Trophoblast cell (in vitro differentiated cells and primary cell): ENCODE measurements at regions not wholly inside any gene's neighbourhood (a gene's known extent, or its start where the extent isn't known, plus 50 kb on each side); places are given as distances from the start of the nearest gene placed in this dataset.
A peak's percentile ranks its signal among the peaks of the same experiment; 100 is the strongest.

Source experiments
- DNase-seq, 2 donors: peaks; one replicate each; pipeline ENCODE4 v3.0.0-alpha.2; 2016
- H2AFZ ChIP-seq: 2 replicates; pipeline ENCODE4 v1.6.1; 2013; ENCODE audit warnings: low read length, moderate library complexity, mild to moderate bottlenecking; ENCODE audit not compliant: insufficient read depth, poor library complexity
- H2AK5ac ChIP-seq: 2 replicates; pipeline ENCODE4 v1.6.1; 2013; ENCODE audit warnings: mild to moderate bottlenecking, low read length
- H2BK120ac ChIP-seq: 2 replicates; pipeline ENCODE4 v1.6.1; 2013; ENCODE audit warnings: low read length, mild to moderate bottlenecking, moderate library complexity; ENCODE audit not compliant: insufficient read depth, poor library complexity
- H2BK12ac ChIP-seq: 2 replicates; pipeline ENCODE4 v1.6.1; 2013; ENCODE audit warnings: mild to moderate bottlenecking, low read length, moderate library complexity
- H2BK5ac ChIP-seq: 2 replicates; pipeline ENCODE4 v1.6.1; 2013; ENCODE audit warnings: low read length, low read depth, moderate library complexity, mild to moderate bottlenecking; ENCODE audit not compliant: poor library complexity
- H3K14ac ChIP-seq: 2 replicates; pipeline ENCODE4 v1.6.1; 2013; ENCODE audit warnings: mild to moderate bottlenecking, low read length
- H3K18ac ChIP-seq: 2 replicates; pipeline ENCODE4 v1.6.1; 2013; ENCODE audit warnings: mild to moderate bottlenecking, low read length
- H3K23ac ChIP-seq: 2 replicates; pipeline ENCODE4 v1.6.1; 2013; ENCODE audit warnings: low read length
- H3K27ac ChIP-seq: 2 replicates; pipeline ENCODE4 v1.5.1; 2013; ENCODE audit warnings: low read depth, mild to moderate bottlenecking, inconsistent platforms, low read length, moderate library complexity
- H3K27me3 ChIP-seq: 2 replicates; pipeline ENCODE4 v1.6.1; 2013; ENCODE audit warnings: inconsistent platforms, mild to moderate bottlenecking, low read length, moderate library complexity; ENCODE audit not compliant: insufficient read depth
- H3K36me3 ChIP-seq, 2 experiments: 1 replicate in 1 of 2; 2 replicates in 1 of 2; pipeline ENCODE4 v1.6.1; 2013; ENCODE audit warnings: low read length in 2 of 2, mild to moderate bottlenecking in 2 of 2, moderate library complexity in 1 of 2; ENCODE audit not compliant: insufficient read depth in 2 of 2, control insufficient read depth in 1 of 2
- H3K4ac ChIP-seq: 2 replicates; pipeline ENCODE4 v1.6.1; 2013; ENCODE audit warnings: low read depth, mild to moderate bottlenecking, low read length, moderate library complexity
- H3K4me1 ChIP-seq, 2 experiments: 1 replicate in 1 of 2; 2 replicates in 1 of 2; pipeline ENCODE4 v1.6.1; 2013; ENCODE audit warnings: low read length in 2 of 2, mild to moderate bottlenecking in 2 of 2, moderate library complexity in 1 of 2; ENCODE audit not compliant: insufficient read depth in 2 of 2, control insufficient read depth in 1 of 2
- H3K4me2 ChIP-seq: 2 replicates; pipeline ENCODE4 v1.6.1; 2013; ENCODE audit warnings: inconsistent platforms, mild to moderate bottlenecking, low read length, moderate library complexity
- H3K4me3 ChIP-seq: 2 replicates; pipeline ENCODE4 v1.5.1; 2013; ENCODE audit warnings: mild to moderate bottlenecking, low read depth, low read length, inconsistent platforms
- H3K79me1 ChIP-seq: one replicate; pipeline ENCODE4 v1.6.1; 2013; ENCODE audit warnings: low read length
- H3K79me2 ChIP-seq: 2 replicates; pipeline ENCODE4 v1.6.1; 2013; ENCODE audit warnings: low read length, mild to moderate bottlenecking; ENCODE audit not compliant: control insufficient read depth, insufficient read depth, poor library complexity
- H3K9ac ChIP-seq: 2 replicates; pipeline ENCODE4 v1.6.1; 2013; ENCODE audit warnings: mild to moderate bottlenecking, low read length
- H3K9me3 ChIP-seq: 2 replicates; pipeline ENCODE4 v1.6.1; 2013; ENCODE audit warnings: low read depth, mild to moderate bottlenecking, control low read depth, inconsistent platforms, low read length; ENCODE audit not compliant: insufficient read depth
- H4K12ac ChIP-seq: 2 replicates; pipeline ENCODE4 v1.6.1; 2013; ENCODE audit warnings: low read depth, mild to moderate bottlenecking, low read length, moderate library complexity
- H4K8ac ChIP-seq: 2 replicates; pipeline ENCODE4 v1.6.1; 2013; ENCODE audit warnings: low read depth, mild to moderate bottlenecking, low read length, moderate library complexity
- H4K91ac ChIP-seq: one replicate; pipeline ENCODE4 v1.6.1; 2013; ENCODE audit warnings: low read depth, mild to moderate bottlenecking, low read length, moderate library complexity
- WGBS: extraction: QIAGEN DNeasy Blood & Tissue Kit; methylation state at CpG from one replicate; pipeline ENCODE4 v1.1.7; 2013; ENCODE audit warnings: missing lambda C conversion rate; ENCODE audit not compliant: insufficient read length, insufficient coverage; ENCODE audit errors: extremely low coverage; 5-methylcytosine and 5-hydroxymethylcytosine counted together

GRCh38 chr15:35921046-35921445, 375.1 kb upstream of the DPH6 start:
- H3K79me2 ChIP-seq = no peaks in the 10 kb centered on the region
- no peak overlapping the region for H3K4ac ChIP-seq
- no peak overlapping the region for H2BK5ac ChIP-seq
- no peak overlapping the region for H2BK12ac ChIP-seq
- H2BK120ac ChIP-seq = no peak overlapping the region
- H3K4me2 ChIP-seq = no peak overlapping the region
- H2AK5ac ChIP-seq = no peak overlapping the region
- no peak overlapping the region for H3K9ac ChIP-seq
- no peak overlapping the region for H3K14ac ChIP-seq
- H3K18ac ChIP-seq = no peak overlapping the region
- no peak overlapping the region for H3K23ac ChIP-seq
- no peak overlapping the region for H3K4me3 ChIP-seq
- H3K27me3 ChIP-seq = no peaks in the 10 kb centered on the region
- no peak overlapping the region for H4K8ac ChIP-seq
- no peak overlapping the region for H2AFZ ChIP-seq
- H4K12ac ChIP-seq = no peak overlapping the region
- H3K79me1 ChIP-seq = no peaks in the 10 kb centered on the region
- no peak overlapping the region for H4K91ac ChIP-seq
- no peak overlapping the region for H3K27ac ChIP-seq
- H3K4me1 ChIP-seq = no peaks in the 10 kb centered on the region
- no peaks in the 10 kb centered on the region for H3K36me3 ChIP-seq
- no peaks in the 10 kb centered on the region for H3K9me3 ChIP-seq
- DNase-seq = no peak

GRCh38 chr15:35925275-35926006, 379.5 kb upstream of the DPH6 start:
- no peak overlapping the region for H3K27ac ChIP-seq
- no peak overlapping the region for H3K4ac ChIP-seq
- no peaks in the 10 kb centered on the region for H3K79me1 ChIP-seq
- H3K4me1 ChIP-seq = peaks cover 0 to 2% of the 10 kb centered on the region in 2 experiments
- no peak overlapping the region for H3K23ac ChIP-seq
- H2BK5ac ChIP-seq = no peak overlapping the region
- H4K12ac ChIP-seq = no peak overlapping the region
- peak; percentile 32 to 69 for DNase-seq
- no peak overlapping the region for H2AK5ac ChIP-seq
- no peak overlapping the region for H2BK120ac ChIP-seq
- no peak overlapping the region for H3K18ac ChIP-seq
- no peak overlapping the region for H3K4me2 ChIP-seq
- no peak overlapping the region for H3K9ac ChIP-seq
- H4K8ac ChIP-seq = no peak overlapping the region
- H3K79me2 ChIP-seq = no peaks in the 10 kb centered on the region
- H2BK12ac ChIP-seq = no peak overlapping the region
- no peaks in the 10 kb centered on the region for H3K36me3 ChIP-seq
- no peaks in the 10 kb centered on the region for H3K9me3 ChIP-seq
- no peak overlapping the region for H2AFZ ChIP-seq
- H3K27me3 ChIP-seq = no peaks in the 10 kb centered on the region
- no peak overlapping the region for H3K14ac ChIP-seq
- H4K91ac ChIP-seq = no peak overlapping the region
- no peak overlapping the region for H3K4me3 ChIP-seq
- no CpG with 5 or more reads among the region's 9 CpGs for WGBS

GRCh38 chr15:35926007-35926380, 380.0 kb upstream of the DPH6 start:
- H2BK12ac ChIP-seq = no peak overlapping the region
- no peak overlapping the region for H2BK5ac ChIP-seq
- no peak overlapping the region for H2BK120ac ChIP-seq

GRCh38 chr15:35928847-35929246, 382.9 kb upstream of the DPH6 start:
- Histone ChIP-seq H3K23ac (no peak overlapping the region), H3K14ac (no peak overlapping the region), H3K9ac (no peak overlapping the region), H2BK120ac (no peak overlapping the region), H4K12ac (no peak overlapping the region), H3K4ac (no peak overlapping the region), H2BK12ac (no peak overlapping the region), H2AFZ (no peak overlapping the region), H3K79me2 (no peaks in the 10 kb centered on the region), H3K27me3 (no peaks in the 10 kb centered on the region), H2AK5ac (no peak overlapping the region), H4K8ac (no peak overlapping the region), H4K91ac (no peak overlapping the region), H3K27ac (no peak overlapping the region), H3K4me3 (no peak overlapping the region), H3K36me3 (no peaks in the 10 kb centered on the region), H3K18ac (no peak overlapping the region), H3K9me3 (no peaks in the 10 kb centered on the region), H3K4me2 (no peak overlapping the region), H2BK5ac (no peak overlapping the region), H3K79me1 (no peaks in the 10 kb centered on the region), H3K4me1 (peaks cover 0 to 2% of the 10 kb centered on the region in 2 experiments)
- peak in 1 of 2 donors; percentile 47 for DNase-seq
- WGBS = no CpG with 5 or more reads among the region's 2 CpGs

More at GRCh38 chr15:35926007-35926380, 380.0 kb upstream of the DPH6 start:
- Histone ChIP-seq H3K4me2 (no peak overlapping the region), H3K4me3 (no peak overlapping the region), H3K79me1 (no peaks in the 10 kb centered on the region), H4K8ac (no peak overlapping the region), H4K91ac (no peak overlapping the region), H3K36me3 (no peaks in the 10 kb centered on the region), H3K14ac (no peak overlapping the region), H3K9ac (no peak overlapping the region), H3K23ac (no peak overlapping the region), H3K27ac (no peak overlapping the region), H4K12ac (no peak overlapping the region), H3K4me1 (peaks cover 0 to 2% of the 10 kb centered on the region in 2 experiments), H3K27me3 (no peaks in the 10 kb centered on the region), H3K4ac (no peak overlapping the region), H3K9me3 (no peaks in the 10 kb centered on the region), H2AFZ (no peak overlapping the region), H3K18ac (no peak overlapping the region), H2AK5ac (no peak overlapping the region), H3K79me2 (no peaks in the 10 kb centered on the region)
- DNase-seq = peak in 1 of 2 donors; percentile 33
